ENCODE measurements at regions not wholly inside any gene's neighbourhood (a gene's known extent, or its start where the extent isn't known, plus 50 kb on each side); places are given as distances from the start of the nearest gene placed in this dataset.

DNA sequence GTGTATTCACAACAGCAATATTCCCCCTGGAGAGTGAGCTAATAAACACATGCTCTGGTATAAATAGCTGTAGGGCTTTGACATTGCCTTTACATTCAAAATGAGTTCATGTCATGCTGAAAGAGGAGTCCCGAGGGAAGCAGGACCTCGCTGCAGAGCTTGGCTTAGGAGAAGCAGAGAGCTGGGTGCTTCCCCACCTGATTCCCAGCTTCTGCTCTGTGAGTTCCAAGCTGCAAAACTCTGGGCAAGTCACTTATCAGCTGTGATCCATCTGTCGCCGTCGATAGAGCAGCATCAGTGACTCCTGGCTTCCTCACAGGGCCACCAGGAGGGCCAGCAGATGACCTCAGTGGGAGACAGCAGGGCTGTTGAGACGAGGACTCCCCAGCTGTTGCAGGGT, 241.8 kb downstream of the ANKRD60 start:
- no peak for TF ChIP-seq POLR2A (IDR thresholded peaks at IDR 0.05)
- TF ChIP-seq, protein P1, sequence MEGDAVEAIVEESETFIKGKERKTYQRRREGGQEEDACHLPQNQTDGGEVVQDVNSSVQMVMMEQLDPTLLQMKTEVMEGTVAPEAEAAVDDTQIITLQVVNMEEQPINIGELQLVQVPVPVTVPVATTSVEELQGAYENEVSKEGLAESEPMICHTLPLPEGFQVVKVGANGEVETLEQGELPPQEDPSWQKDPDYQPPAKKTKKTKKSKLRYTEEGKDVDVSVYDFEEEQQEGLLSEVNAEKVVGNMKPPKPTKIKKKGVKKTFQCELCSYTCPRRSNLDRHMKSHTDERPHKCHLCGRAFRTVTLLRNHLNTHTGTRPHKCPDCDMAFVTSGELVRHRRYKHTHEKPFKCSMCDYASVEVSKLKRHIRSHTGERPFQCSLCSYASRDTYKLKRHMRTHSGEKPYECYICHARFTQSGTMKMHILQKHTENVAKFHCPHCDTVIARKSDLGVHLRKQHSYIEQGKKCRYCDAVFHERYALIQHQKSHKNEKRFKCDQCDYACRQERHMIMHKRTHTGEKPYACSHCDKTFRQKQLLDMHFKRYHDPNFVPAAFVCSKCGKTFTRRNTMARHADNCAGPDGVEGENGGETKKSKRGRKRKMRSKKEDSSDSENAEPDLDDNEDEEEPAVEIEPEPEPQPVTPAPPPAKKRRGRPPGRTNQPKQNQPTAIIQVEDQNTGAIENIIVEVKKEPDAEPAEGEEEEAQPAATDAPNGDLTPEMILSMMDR (IDR thresholded peaks at IDR 0.05), result no peak

All from uterus (tissue), 2 donors.